Limb (tissue), 2 donors: ENCODE measurements at regions not wholly inside any gene's neighbourhood (a gene's known extent, or its start where the extent isn't known, plus 50 kb on each side); places are given as distances from the start of the nearest gene placed in this dataset.

ENCODE experiments used
- DNase-seq, 2 donors: peaks; one replicate each; pipeline ENCODE4 v3.0.0-alpha.2; 2016; ENCODE audit errors: extremely low spot score in 2 of 2

DNA sequence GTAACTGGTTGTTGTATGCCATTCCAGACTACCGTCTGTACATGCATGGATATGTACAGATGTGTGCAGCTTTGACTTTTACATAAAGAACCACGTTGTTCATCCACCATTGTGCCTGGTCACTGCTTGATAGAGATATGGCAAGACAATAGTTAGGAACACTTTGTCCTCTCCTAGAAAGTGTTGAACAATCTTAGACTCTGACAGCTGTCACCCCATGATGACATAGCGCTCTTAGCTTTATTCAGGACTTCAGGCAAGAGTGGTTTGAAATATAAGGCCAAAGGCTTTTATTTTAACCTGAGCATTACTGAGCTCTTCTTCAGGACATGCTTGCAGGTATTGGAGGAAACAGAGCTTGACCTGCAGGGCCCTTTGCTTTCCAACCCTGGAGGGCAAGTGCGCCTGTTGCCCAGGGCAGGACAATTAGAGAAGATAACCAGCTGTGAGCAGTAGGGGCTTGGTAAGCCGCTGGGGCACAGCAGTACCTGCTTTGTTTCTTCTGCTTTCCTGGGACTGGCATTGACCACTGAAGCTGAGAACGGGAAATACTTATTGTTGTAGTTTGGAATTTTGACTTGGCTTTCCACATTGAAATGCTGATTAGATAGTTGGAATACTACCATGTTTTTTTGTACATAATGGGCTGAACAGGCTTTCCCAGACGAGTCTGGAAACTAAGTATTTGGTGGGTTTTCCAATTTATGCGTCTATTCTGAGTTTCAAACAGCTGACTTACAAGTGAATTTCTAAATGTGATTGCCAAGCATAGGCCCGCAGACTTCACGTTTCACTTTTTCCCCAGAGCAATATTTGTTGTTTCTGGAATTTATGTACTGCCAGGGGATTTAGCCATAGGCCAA is 51.1 kb downstream of the GARRE1 start:
- DNase-seq = peak in 1 of 2 donors; percentile 18

DNA sequence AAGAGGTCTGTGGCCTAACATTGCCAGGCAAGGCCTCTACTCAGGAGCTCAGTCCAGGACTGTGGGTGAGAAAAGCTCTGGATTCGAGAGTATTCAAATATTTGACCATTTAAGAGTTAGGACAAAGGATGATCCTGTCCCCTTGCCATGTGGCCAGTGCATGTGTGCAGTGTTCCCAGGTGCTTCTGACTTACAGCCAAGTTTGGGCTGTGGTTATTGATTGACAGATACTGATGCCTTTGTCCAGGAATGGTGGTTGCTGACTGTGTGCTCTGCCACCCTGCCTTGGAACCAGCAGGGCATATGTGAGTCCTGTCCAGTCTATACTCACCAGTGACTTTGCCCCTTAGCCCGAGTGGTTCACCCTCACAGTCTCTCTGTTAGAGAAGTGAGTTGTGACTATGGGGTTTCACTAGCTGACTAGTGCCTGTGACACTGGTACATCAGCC is 51.9 kb downstream of the GARRE1 start:
- DNase-seq = no peak

- DNase-seq = no peak
These were observed 52.5 kb downstream of the GARRE1 start for GRCh38 chr19:34306824-34307223.

- DNase-seq = no peak
These were observed 54.3 kb downstream of the GARRE1 start for GRCh38 chr19:34308381-34309367.

DNA sequence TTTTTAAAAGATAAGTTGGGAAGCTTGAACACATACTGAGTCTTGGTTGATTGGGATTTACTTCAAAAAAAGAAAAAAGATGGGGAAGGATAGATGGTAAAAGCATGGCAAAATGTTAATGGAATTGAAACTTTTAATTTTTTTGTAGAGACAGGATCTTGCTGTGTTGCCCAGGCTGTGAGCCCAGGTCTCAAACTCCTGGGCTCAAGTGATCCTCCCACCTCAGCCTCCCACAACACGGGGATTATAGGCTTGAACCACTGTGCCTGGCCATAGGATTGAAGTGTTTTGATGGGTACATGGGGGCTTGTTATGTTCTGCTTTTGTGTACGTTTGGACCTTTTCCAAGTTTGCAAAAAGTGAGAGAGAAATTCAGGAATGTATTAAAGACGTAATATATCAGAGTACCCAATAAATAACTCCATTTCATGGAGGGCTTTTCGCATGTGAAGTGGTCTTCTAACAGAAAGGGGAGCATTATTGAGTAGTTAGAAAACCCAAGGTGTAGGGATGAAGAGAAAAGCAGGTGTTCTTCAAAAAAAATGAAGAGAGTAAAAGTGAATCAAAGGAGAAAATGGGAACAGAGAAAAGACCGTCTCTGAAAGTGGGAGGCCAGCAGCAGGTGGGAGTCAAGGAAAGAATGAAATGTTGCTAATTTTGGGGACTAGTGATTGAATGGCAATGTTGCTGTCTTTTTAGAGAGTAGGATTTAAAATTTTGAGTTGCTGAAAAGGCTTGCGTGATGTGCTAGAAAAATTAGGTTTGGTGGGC is 55.2 kb downstream of the GARRE1 start:
- no peak for DNase-seq

DNA sequence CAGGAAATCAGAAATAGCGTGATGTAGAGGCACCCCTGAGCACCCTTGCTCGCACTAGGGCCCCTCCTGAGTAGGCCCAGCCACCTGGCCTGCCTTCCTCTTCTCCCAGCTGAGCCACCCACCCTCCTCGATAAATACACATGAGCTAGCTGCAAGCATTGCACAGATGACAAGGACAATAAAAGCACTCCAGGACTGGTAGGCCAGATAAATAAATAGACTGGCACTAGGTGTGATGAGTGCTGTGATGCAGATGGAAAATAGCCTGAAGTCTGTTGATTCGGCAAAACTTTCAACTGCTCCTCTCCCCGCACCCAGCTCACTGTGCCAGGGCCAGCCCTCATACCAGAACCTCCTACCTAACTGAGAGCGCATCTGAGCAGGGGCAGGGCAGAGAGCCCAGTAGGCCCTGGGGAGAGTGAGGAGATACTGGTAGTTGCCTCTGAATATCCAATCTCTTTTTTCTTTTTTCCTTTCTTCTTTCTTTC is 54.5 kb upstream of the GPI start:
- DNase-seq = no peak

DNA sequence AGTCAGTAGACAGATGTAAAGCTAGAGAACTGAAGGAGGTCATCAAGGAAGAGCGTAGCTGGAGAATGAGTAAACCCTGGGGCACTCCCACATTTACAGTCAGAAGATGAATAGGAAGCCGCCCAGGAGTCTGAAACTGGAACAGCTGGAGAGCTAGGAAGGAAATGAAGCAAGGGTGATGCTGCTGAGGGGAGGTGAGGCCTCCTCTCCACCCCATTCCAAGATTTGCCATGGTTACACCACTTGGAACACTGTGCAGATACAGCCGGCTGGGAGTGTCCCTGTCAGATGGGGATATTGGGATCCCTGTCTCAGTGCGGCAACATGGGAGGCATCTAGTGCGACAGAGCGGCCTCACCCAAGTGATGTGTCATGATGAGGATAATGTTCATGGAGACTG is 51.8 kb upstream of the GPI start:
- DNase-seq = no peak

- DNase-seq = no peak
These were observed 50.3 kb upstream of the GPI start for GRCh38 chr19:34314437-34315313.
